Stimulated activated CD4-positive, alpha-beta T cell treated with anti-CD3 and anti-CD28 coated beads, Interleukin-15, amount 100 ng/mL, for 24 hours (primary cell): ENCODE measurements at regions not wholly inside any gene's neighbourhood (a gene's known extent, or its start where the extent isn't known, plus 50 kb on each side); places are given as distances from the start of the nearest gene placed in this dataset.
"Not testable (repeated sequence)": the region's sequence is repeated elsewhere in the genome, so short reads cannot be mapped to it uniquely, and the experiment has no call there.

ENCODE experiments used
- DNase-seq: peaks from one replicate; pipeline ENCODE4 v3.0.0-alpha.2; 2020

DNA sequence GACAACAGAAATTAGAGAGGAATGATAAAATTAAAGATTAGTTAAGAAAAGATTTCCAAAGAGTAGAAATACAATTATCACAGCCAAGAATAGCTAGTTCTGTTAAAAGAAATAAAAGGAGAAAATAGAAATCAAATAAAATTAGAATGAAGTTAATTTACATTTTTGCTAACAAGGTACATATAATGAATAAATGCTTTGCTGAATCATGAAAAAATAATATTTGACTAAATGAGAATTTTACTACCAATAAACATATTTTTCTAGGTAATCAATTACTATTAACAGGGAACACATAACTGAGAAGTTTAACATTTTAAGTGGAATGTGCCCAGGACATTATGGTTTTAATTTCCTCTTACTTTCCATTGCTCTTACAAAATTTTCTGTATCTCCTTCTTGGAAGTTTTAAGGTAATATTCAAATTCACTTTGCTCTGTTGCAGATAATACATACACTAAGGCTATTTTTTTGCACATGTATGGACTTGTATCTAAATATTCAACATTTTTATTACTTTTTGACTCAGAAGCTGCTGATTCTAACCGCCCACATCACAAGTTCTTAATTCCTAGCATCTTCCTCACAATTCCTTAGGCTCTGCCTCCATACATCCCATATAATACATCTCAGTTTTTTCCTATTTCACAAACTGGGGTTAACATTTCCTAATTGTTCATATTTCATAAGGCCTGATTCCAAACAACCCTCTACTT, 870.7 kb upstream of the INTU start:
- no peak for DNase-seq

DNA sequence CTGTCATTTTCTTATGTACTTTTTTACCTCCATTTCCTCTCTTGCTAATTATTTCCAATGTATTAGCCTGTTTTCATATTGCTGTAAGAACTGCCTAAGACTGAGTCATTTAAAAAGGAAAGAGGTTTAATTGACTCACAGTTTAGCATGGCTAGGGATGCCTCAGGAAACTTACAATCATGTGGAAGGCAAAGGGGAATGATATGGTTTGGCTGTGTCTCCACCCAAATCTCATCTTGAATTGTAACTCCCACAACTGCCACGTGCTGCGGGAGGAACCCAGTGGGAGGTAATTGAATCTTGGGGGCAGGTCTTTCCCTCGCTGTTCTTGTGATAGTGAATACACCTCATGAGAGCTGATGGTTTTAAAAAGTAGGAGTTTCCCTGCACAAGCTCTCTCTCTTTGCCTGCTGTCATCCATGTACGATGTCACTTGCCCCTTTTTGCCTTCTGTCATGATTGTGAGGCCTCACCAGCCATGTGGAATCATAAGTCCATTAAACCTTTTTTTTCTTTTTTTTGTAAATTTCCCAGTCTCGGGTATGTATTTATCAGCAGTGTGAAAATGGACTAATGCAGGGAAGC, 870.0 kb upstream of the INTU start:
- DNase-seq = no peak

DNA sequence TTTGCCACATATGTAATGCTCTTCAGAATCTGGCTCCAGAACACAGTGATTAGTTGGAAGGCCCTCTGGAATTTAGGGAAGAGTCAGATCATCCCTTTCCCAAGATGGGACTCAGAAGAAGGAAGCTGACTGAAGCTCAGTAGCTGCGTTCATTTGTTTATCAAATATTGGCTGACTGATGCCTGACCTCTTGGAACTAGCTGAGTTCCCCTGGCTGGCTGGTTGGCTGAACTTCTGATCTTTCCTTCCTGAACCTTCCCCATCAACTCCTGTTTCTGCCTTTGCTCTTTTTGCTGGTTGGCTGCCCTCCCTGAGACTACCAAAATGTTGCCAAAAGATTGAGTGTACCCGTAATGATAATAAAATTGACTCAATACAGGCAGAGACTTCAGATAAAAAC, 866.5 kb upstream of the INTU start:
- DNase-seq = no peak

DNA sequence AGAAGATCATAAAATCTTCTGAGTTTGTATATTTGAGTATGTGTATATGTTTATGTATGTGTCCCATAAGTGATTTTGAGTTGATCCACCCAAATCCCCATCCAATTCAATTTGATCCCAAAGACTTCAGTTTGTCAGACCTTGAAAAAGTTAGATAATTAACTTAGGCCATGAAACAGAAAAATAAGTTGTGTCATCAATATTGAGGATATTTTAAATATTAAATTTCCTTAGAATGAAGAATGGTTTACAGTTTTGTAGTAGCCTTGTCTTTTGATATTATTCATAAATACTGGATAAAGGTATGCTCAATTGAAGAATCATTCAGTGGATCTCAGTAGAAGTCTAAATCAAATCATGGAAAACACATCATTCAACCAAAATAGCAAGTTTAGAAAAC, 864.4 kb upstream of the INTU start:
- DNase-seq = no peak

- not testable (repeated sequence) for DNase-seq
These were observed 861.8 kb upstream of the INTU start for GRCh38 chr4:126770811-126771553.

GRCh38 chr4:126771618-126772017, 861.1 kb upstream of the INTU start:
- not testable (repeated sequence) for DNase-seq

- DNase-seq = no peak
These were observed 860.1 kb upstream of the INTU start for GRCh38 chr4:126772662-126773061.

GRCh38 chr4:126775485-126776106, 857.2 kb upstream of the INTU start:
- DNase-seq = no peak

DNA sequence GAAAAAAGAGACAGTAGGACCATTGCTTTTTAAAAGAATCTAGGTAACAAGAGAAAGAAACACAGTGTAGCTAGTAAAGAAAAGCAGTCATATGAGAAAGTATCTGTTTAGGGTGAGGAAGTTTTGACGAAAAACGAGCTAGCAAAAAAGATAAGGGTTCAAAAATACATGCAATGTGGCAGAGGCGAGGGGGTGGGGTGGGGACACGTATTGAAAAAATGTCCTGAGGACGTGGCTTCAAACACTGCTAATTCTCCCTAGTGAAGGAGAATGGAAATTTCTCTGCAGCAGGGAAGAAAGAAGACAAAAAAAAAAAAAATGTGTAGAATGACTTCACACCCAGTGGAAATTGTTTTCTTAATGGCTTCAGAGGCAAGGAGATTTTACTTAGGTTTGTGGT, 856.4 kb upstream of the INTU start:
- no peak for DNase-seq

DNA sequence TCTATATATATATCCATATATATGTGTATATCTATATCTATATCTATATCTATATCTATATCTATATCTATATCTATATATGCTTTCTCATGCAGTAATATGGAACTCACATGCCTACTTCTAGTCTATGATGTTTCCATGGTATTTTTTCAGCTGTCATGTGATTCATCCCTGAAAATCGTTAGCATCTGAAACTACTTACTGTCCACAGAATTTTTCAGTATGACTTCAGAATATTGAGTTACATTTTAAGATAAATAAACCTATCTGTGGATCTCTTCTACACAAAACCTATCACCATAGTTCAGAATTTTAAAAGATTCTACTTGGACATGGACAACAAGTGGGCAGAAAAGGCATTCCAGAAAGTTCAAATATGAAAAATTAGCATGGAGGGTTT, 855.1 kb upstream of the INTU start:
- DNase-seq = no peak

DNA sequence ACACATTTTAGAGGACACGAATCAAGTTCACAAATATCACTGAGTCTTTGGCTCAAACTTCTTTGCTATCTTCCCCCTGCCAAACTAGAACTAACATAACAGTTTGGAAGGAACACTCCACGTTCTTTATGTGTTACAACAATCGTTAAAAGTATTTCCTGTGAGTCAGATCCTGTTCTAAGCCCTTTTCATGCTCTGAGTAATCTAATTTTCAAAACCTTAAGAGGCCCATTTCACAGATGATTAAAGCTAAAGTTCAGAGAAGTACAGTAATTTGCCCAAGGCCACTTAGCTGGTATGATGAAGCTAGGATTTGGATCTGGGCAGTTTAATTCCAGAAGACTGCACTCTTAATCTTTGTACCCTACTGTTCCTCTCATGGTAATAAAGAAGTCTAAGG, 854.4 kb upstream of the INTU start:
- DNase-seq = no peak

DNA sequence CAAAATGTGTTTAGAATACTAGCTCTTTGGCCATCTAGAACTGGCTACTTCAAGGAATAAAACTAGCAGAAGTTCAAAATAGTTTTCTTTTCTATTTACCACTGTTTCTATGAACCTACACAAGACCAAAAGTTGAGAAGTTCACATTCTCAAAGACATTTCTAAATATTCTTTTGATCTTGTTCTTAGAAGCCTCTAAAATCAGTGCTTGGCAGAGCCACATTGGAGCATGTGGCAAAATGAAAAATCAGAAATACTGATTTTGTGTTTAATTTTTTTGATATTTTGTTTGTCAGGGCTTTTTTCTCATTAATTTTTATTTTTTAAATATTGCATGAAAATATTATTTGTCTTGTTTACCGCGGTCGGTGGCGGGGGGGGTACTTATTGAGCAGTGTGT, 853.8 kb upstream of the INTU start:
- no peak for DNase-seq

GRCh38 chr4:126779436-126780166, 853.2 kb upstream of the INTU start:
- DNase-seq = no peak

DNA sequence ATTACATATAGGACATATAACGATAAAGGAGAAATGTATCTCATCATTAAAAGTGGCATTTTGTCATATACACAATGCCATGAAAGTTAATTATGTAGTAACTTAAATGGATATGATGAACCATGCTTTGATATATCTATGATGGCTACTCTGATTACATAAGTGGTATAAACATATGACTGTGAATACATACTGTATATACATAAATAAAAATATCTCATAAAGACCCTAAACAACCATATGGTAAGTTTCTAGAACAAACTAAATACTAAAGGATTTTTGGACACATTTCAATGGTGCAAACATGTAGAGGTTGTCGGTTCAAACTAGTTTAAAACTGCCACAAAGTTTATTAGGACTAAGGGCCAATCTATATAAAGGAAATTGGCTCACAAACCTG, 849.6 kb upstream of the INTU start:
- no peak for DNase-seq

- DNase-seq = no peak
These were observed 847.7 kb upstream of the INTU start for GRCh38 chr4:126784966-126785580.

GRCh38 chr4:126790633-126791032, 842.1 kb upstream of the INTU start:
- DNase-seq = no peak

DNA sequence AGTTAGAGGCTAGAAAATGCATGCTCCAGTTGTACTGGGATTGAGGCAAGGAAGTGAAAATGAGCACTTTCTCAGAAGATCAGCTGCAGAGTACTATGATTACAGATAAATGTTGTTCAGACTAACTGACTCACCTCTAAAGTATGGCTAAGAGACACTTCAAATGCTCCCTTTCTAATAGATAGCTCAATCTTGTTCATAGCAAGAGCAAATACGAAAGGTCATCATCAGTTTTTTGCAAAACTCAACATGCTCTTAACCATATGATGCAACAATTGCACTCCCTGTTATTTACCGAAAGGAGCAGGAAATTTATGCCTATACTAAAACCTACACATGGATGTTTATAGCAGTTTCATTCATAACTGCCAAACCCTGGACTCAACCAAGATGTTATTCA, 838.4 kb upstream of the INTU start:
- DNase-seq = no peak

- no peak for DNase-seq
These were observed 834.5 kb upstream of the INTU start for GRCh38 chr4:126798214-126798613.

- DNase-seq = no peak
These were observed 833.3 kb upstream of the INTU start for GRCh38 chr4:126799416-126799815.

- DNase-seq = no peak
These were observed 832.7 kb upstream of the INTU start for GRCh38 chr4:126799971-126800574.

DNA sequence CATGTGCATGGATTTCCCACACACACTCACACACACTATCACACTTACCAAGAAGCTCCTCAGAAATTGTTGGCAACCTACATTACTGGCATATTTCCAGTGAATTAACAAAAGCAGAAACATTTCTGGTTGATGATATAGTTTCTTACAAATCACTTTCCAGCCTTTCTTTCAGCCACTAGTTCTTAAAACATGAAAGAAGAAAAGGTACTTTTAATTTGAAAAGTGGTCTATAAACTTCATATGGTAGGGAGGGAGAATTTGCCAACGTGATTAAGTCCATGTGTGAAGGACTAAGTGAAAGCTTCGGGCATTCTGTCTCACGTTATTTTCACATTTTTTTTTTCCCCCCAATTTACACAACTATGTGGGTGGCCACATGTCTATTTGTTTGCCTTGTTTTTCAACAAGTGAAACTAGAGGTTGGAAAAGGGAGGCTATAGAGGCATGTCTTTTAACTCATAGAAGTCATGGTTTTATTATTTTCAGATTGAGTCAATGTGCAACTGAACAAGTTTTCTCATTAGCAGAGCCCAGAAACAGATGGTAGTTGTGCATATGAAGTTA, 832.1 kb upstream of the INTU start:
- DNase-seq = no peak

DNA sequence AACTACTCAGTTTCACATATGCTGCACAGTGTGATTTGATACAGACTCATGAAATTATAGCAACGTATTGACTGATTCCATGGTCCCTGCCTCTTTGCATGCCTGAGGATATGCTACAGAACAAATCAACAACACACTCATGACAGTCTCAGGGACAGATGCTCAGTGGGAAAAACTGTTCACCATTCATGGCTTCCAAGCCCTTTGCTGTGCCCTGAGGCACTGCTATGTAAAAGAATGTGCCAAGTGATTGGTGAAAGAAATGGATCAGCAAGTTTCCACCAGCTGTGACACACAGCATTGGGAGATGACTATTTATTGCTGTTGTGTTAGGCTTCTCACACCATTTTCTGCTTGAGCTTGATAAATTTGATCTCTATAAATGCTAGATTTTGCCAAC, 825.6 kb upstream of the INTU start:
- no peak for DNase-seq
